HG03135 (cell line): ENCODE measurements at regions not wholly inside any gene's neighbourhood (a gene's known extent, or its start where the extent isn't known, plus 50 kb on each side); places are given as distances from the start of the nearest gene placed in this dataset.

Experiments used
- ATAC-seq: cut with Tn5 transposase; IDR thresholded peaks from one replicate; pipeline ENCODE4 v1.9.1; 2021; ENCODE audit warnings: mild to moderate bottlenecking, moderate library complexity; ENCODE audit not compliant: unreplicated experiment

DNA sequence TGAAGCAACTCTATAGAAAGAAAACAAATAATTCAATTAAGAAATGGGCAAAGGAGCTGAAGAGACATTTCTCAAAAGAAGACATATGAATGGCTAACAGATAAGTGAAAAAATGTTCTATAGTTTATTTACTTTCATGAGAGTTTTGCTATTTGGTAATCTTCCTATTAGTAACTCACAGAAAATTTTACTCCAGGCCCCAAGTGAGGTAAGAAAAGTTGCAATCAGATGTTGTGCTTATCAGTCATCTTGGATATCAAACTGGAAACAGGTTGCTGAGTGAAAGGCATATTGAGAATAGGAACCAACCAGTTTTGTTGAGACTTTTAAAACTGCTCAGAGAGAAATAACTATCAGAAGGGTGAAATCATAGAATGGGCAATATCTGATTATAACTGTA is 1179.0 kb upstream of the ACVR2A start:
- ATAC-seq = no peak

DNA sequence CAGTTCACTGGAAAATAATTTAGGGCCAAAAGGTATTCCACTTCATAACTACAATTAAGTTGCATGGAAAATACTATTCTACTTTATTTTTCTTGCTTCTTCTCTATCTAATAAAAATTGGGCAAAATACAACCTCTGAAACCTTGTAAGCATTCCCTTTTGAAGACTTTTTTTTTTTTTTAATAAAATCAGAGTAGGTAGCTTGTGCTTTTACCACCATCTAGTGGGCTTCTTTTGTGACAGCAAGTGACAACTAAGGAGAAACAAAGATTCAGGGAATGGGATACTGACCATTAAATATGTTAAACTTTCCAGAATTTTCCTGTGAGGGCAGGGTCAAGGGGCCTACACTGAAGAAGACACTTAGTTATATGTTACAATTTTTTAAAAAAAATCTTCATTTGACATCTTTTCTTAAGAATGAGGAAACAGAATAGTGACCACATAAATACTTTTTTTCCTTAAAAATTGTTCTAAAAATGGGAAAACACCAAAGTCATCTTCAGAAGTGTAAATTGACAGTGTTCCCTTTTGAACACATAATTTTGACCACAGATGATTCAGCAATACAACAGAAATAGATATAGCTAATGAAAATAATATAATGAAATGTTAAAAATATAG is 1183.2 kb upstream of the ACVR2A start:
- no peak for ATAC-seq

DNA sequence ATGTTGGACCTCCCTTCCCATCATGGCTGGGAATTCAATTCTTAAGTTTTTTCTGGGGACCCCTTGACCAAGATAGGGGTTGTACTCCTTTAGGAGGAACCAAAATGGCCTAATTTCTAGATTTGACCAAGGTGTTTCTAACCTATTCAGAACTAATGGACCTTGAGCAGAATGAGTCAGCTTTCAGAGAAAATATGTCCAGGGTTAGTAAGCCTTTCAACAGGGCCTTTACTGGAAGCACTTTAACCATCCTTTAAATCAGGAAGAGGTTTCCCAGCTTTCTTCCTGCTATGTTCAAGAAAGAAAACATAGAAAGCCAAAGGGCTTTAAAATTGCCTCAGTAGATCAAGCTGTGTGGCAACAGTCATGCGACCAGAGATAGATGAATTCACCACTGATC is 1184.9 kb upstream of the ACVR2A start:
- no peak for ATAC-seq

DNA sequence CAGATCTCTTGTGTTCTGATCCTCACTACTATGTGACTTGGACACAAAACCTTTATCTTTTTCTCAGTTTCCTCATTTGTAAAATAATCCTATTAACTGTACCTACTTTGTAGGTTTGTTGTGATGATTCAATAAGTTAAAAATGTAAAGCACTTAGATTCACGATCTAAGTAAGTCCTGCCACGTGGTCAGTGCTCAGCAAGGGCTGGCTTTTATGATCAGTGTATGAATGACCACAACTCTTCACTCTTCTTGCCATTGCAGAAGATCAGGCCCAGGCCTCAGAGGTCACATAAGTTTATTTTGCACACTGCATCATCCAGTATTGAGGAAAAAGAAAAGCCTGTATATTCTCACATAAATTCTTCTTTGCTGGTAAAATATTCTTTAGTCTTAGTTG is 1192.5 kb upstream of the ACVR2A start:
- no peak for ATAC-seq

DNA sequence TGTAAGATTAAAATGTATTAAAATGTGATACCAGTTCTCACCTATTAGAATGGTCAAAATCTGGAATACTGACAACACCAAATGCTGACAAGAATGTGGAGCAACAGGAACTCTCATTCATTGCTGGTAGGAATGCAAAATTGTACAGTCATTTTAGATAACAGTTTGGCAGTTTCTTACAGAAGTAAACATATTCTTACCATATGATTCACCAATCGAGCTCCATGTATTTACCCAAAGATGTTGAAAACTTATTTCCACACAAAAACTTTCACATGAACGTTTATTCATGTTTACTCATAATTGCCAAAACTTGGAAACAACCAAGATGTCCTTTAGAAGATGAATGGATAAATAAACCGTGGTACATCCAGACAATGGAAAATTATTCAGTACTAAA is 1193.5 kb upstream of the ACVR2A start:
- ATAC-seq = no peak

DNA sequence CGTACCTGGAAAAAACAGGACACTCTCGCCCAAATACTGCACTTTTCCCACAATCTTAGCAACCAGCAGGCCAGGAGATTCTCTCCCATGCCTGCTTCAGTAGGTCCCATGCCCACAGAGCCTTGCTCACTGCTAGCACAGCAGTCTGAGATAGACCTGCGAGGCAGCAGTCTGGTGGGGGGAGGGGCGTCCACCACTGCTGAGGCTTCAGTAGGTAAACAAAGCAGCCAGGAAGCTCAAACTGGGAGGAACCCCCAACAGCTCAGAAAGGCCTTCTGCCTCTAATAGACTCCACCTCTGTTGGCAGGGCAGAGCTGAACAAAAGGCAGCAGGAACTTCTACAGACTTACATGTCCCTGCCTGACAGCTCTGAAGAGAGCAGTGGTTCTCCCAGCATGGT is 1202.8 kb upstream of the ACVR2A start:
- ATAC-seq = no peak

DNA sequence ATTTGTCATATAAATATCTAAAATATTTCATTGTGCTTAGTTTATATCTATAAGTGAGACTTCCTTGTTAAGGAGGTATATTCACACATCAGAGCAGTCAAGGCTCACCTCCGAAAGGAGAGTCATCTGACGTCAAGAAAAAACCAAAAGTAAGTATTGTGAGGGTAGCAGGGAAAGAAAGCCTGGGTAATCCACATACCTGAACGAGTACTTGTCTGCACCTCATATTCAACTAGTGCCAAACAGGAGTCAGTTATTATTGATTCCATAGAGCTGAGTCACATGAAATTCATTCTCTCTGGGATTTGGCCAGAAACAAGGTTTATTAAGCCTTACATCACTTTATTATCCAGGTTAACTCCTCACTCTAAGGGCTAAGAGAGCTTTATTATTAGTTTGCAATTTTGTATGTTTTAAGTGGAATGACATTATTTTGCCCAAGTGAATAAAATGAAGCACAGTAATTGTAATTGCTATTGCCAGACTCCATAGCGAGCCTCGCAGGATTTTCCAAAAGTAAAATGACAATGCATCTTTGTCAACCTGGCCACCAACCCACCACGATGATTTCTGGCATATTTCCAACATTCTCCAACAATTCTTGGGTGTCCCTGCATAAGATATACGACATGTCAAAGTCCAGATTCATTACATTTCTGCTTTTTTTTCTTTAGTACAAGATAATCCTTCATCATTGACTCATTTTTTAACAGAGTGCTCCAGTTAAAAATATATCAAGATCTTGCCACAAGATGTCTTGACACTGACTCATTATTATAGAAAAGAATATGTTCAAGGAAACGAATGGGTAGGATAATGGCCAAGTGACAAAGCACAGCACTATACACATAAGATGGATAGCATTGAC is 1210.4 kb upstream of the ACVR2A start:
- no peak for ATAC-seq

DNA sequence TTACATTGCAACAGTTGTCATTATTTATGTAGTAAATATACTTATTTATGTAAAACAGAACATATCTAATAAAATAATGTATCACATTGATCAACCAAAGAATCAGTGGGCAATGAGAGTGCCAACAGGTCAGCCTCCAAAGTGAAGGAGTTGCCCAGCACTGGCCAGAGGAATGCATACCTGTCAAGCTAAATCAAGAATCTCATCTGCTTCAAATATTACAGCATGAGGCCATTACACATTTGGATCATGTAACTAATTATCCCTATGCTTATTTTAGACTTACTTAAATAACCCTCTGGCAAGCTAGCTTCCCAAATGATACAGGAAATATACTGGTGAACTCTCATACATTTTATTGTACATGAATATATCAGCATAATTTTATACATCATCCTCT is 1211.7 kb upstream of the ACVR2A start:
- ATAC-seq = no peak

DNA sequence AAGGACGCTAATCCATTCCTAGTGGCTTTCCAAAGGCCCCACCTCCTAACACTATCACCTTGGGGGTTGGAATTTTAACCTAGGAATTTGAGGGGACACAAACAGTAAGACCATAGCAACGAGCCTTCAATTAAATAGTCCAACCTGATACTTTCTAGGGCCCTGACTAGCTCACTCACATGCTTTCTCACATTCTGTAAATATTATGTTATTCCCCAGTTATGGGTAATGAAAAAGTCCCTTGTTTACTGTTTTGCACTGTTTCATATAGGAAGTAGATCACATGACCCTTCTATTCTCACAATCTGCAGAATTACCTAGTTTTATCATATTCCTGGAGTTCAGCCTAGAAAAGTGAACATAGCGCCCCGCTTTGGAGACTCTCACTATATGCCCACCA is 1212.1 kb upstream of the ACVR2A start:
- no peak for ATAC-seq

DNA sequence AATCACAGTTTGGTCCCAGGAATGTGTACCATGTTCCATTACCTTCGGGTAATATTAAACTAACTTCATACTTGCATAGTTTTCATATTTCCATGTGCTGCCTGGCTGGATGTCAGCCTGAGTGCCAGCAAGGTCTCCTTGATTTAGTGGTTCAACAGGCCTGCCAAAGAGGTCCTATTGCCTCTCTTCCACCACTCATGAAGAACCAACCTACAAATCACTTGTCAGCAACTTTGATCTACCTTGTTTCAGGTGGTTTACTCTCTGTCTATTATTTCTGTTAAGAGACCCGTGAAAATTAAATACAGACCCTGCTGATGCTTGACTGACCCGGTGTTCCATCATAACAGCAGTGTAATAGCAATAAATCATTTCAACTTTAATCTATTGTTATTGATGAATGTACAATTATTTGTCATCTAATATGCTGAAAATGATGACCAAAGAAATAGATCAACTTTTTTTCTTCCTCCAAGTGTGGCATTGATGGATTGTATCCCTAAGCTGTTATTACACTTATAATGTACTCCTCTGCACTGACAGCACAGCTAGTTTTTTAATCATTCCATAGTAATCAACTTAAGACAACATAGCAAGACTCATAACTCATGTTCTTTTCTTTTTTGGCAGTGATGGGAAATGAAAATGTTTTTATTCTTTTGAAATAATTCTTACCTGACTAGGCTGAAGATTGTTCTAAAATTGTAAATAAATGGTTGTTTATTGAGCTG is 1220.2 kb upstream of the ACVR2A start:
- no peak for ATAC-seq

DNA sequence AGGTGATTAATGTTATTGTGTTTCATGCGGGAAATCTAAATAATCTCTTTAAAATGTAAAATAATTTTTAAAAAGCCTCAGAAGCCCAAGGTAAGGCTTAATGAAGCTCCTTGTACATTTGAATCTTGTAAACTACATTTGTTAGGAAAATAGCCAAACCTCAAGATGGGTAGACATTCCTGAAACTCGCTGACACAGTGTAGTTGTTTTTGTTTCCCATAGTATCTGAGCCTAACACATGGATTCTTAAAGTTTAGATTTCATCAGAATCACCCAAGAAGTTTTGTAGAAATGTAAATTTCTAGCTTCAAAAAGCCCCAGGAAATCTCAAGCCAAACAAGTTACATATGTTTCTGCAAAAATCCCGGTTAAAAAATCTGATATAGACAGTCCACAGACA is 1221.1 kb upstream of the ACVR2A start:
- ATAC-seq = no peak

DNA sequence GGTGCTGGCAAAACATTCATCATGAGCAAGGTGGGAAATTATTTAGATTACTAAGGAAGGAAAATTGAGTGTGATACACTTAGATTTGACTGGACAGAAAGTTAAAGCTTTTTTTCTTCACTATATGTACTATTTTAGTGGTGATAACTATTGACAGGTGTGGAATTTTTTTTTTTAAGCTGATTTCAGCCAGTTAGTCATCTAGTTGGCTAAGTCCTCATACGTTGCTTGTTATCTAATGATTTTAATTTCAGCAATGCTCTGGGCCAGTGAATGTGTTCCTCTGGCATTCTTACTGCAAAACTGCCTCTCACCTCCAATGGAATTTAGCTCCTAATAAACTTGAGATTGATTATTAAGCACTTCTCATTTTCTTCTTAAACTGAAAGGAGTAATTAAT is 1223.2 kb upstream of the ACVR2A start:
- no peak for ATAC-seq

DNA sequence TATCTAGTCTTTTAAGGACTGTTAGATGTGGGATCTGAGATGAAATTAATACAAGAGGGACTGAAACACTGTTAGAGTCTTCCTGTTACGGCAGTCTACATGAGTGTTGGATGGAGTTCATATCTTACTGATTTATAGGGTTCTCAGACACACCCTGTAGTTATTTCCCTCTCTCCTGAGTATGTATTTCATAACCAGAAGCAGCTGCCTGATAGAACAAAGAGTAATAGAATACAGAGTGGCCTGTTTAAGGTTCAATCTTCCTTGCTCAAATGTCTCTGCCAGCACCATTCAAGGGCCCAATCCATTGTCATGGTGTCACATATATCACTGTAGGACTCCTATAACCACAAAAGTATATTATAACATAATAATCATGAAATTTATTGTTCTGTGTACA is 1229.1 kb upstream of the ACVR2A start:
- no peak for ATAC-seq

DNA sequence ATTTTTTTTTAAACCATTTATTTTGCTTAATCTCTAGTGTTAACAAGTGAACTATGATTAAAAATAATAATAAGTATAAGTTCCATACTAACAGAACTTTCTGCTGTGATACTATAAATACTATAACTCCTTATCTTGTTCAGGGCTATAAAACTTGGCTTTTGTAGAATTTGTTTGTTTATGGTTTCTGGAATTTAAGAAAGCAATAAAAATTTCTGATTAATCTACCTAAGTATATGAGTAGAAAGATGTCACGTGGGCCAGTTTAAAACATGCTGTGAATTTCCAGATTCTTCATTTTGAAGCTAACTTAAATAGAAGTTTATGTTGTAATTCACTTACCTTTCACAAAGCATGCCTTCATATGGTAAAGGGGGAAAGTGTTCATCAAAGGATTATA is 1236.3 kb upstream of the ACVR2A start:
- no peak for ATAC-seq

DNA sequence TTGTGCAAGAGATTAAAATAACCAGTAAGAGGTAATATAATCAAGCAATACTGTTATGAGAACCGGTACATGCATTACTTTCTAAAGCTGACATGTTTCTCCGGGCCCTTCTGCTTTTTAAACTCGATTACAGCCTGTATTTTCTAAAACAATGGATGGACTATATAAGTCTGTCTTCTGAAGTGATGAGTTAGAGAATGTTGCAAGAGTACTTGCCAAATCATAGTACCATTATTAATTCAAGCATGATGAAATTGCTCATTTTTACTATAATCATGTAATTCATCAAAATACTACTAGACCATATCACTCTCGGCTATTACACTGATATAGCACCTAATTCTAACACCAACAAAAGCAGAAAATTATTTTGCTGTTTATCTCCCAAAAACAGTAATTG is 1240.3 kb upstream of the ACVR2A start:
- ATAC-seq = no peak

DNA sequence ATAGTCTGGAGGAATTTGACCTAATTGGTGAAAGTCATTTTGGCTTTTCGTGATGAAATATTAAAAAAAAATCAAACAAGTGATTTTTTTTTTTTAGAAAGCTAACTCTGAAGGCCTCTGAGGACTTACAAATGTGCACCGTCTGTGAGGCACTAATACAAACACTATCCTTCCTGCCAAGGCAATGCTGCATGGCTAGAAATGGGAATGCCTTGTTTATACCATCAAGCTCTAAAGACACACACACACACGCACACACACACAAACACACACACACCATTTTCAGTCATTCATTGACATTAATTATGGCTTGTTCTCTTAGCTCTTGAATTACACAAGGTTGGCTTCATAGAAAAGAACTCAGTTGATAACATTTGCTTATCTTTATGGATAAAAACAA is 1242.0 kb upstream of the ACVR2A start:
- ATAC-seq = no peak

DNA sequence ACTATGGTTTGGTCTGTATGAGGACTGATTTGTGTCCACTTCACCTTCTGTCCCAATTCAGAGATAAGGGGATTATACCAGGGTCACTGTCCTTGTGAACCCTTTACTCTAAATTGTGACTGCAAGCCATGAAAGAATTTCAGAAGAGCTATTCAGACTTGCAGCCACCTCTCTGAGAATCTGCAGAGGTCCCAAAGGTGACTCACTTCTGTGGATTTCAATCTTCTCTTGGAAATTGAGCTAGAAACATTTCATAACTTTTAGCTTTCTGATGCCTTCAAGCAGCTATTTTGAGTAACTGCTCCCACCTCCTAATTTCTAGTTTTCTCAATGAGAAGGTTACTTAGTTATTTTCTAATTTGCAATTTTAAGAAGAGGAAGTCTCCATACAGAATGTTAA is 1242.4 kb upstream of the ACVR2A start:
- ATAC-seq = no peak

DNA sequence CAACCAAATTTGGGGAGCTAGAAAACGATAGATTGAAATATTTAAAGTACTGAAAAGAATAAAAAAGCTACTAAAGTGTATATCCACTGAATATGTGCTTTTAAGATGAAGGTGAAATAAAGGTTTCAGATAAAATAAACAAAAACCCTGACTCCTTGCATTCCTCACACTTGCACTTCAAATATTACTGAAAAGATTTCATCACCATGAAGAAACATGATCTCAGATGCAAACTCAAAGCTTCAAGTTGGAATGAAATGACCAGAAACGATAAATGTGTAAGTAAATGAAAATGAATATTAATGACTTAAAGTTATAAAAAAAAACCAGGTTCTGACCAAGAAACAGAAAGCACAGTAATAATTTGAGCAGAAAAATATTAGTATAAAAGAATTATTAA is 1246.0 kb upstream of the ACVR2A start:
- no peak for ATAC-seq

DNA sequence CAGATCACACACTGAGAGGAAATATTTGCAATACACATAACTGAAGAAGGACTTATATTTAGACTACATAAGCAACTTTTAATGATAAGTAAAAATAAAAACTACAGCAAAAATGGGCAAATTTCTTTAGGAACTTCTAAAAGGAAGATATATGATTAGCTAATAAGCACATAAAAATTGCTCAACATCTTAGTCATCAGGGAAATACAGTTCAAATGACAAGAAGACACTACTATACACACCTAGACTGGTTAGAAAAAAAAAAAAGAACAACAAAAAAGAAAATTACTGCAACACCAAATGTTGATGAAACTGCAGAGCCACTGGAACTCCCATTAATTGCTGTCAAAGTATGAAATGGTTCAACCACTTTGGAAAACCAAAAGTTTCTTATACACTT is 1247.5 kb upstream of the ACVR2A start:
- no peak for ATAC-seq

DNA sequence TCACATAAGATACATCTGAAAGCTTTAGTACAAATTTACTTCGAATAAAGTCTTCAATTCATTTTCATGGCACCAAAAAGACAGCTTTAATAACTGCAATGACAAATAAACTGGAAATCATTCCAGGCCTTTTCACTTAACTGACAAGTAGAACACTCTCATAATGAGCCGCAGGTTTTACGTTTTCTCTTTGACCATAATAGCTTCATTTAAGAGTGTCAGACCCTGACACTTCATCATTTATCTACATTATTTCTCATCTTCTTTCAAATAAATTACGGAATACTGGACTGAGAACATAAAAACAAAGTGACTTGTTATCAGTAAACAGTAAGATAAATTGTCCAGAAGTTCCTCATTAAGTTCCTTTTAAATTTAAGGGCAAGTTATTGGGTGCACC is 1252.9 kb upstream of the ACVR2A start:
- no peak for ATAC-seq

DNA sequence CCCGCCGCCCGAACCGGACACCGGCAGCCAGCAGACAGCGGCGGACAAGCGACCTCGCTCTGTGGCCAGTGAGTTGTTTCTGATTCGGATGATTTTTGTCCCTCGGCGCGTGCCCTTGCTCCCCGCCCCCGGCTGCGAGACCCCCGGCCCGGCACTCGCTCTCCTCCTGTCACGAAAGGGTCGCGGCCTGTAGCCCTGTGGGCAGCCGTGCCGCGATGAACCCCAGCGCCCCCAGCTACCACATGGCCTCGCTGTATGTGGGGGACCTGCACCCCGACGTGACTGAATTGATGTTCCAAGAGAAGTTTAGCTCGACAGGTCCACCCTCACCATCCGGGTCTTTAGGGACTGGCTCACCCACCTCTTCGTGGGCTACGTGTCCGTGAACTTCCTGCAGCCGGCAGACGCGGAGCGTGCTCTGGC is 1257.5 kb upstream of the ACVR2A start:
- ATAC-seq = no peak

DNA sequence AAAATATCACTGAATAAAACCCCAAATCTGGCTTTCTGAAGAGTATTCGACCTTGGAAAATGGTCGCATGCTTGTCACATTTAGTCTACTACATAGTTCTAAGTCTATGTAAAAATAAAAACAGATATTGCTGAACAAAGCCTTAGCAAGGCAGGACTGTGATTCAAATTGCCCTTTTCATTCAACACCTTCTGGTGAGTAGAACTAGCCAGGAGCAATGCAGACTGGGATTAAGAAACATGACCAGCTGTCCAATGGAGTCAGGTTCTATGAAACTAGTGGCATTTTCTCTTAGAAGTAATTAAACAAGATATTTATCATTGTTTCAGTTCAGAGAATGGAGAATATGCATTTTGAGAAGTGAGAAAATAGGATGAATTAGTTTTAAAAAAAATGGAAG is 1260.5 kb upstream of the ACVR2A start:
- no peak for ATAC-seq
